Stimulated activated memory B cell treated with anti-CD40 and anti-IgM and Interleukin-4, amounts not matched to agents 10 μg/mL and 1 μg/mL and 100 μg/mL, for 72 hours (primary cell): ENCODE measurements at regions not wholly inside any gene's neighbourhood (a gene's known extent, or its start where the extent isn't known, plus 50 kb on each side); places are given as distances from the start of the nearest gene placed in this dataset.
A peak's percentile ranks its signal among the peaks of the same experiment; 100 is the strongest.

Experiments
- ATAC-seq: fragments of 150-1000 bp; cut with Tn5 transposase; 2 replicates; pipeline ENCODE4 v1.10.0; 2021
- H3K27ac Mint-ChIP-seq: one replicate; pipeline ENCODE4 v1.8.0; 2022; ENCODE audit warnings: mild to moderate bottlenecking, mixed read lengths
- H3K27me3 Mint-ChIP-seq: one replicate; pipeline ENCODE4 v1.8.0; 2022; ENCODE audit warnings: mixed read lengths
- H3K36me3 Mint-ChIP-seq: one replicate; pipeline ENCODE4 v1.8.0; 2022; ENCODE audit warnings: mixed read lengths
- H3K4me1 Mint-ChIP-seq: one replicate; pipeline ENCODE4 v1.8.0; 2022; ENCODE audit warnings: mixed read lengths
- H3K4me3 Mint-ChIP-seq: one replicate; pipeline ENCODE4 v1.8.0; 2022; ENCODE audit warnings: mild to moderate bottlenecking, moderate library complexity, mixed read lengths
- H3K9me3 Mint-ChIP-seq: one replicate; pipeline ENCODE4 v1.8.0; 2022; ENCODE audit warnings: mixed read lengths

DNA sequence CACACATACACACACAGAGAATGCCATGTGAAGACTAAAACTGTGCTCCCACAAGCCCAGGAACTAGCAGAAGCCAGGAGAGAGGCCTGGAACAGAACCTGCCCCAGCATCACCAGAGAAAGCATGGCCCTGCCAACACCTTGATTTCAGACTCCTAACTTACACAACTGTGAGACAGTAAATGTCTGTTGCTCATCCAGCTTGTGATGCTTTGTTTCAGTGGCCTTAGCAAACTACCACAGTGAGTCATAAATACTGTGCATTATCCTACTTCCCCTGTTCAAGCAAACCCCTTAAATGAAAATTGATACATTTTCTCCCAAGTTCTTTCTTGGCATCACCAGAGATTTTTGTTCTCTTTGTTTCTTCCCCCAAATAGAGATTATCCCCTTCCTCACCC lies 1539.4 kb upstream of the TENM4 start:
- Mint-ChIP-seq H3K4me1 (no peaks in the 10 kb centered on the region), H3K9me3 (no peaks in the 10 kb centered on the region), H3K36me3 (no peaks in the 10 kb centered on the region), H3K4me3 (no peak overlapping the region), H3K27ac (no peak overlapping the region), H3K27me3 (no peaks in the 10 kb centered on the region)
- no peak for ATAC-seq

- ATAC-seq = no peak
- H3K4me1 Mint-ChIP-seq = no peaks in the 10 kb centered on the region
- no peak overlapping the region for H3K27ac Mint-ChIP-seq
- H3K9me3 Mint-ChIP-seq = no peaks in the 10 kb centered on the region
- no peaks in the 10 kb centered on the region for H3K27me3 Mint-ChIP-seq
- no peak overlapping the region for H3K4me3 Mint-ChIP-seq
- no peaks in the 10 kb centered on the region for H3K36me3 Mint-ChIP-seq
Observed at GRCh38 chr11:80973786-80974185, 1533.0 kb upstream of the TENM4 start.

DNA sequence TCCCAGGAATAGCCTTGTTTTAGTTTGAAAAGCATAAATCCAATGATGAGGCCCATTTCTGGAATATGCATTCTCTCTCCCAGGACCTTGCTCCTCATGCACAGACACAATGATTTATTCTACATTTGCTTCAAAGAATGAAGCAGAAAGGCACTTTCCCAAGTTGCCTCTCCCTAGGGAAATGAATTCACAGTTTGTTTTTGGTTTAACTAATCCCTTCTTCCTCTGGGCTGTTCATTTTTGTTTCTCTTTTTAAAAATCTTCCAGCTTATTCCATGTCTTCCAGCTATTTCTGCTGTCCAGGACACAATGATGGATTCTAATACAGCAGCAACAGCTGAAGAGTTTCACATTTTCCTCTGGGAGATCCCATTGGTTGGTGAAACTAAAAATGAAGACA lies 1529.2 kb upstream of the TENM4 start:
- Mint-ChIP-seq H3K4me3 (no peak overlapping the region), H3K36me3 (no peaks in the 10 kb centered on the region), H3K9me3 (no peaks in the 10 kb centered on the region), H3K27me3 (no peaks in the 10 kb centered on the region), H3K4me1 (no peaks in the 10 kb centered on the region), H3K27ac (no peak overlapping the region)
- ATAC-seq = no peak

- H3K4me1 Mint-ChIP-seq = no peaks in the 10 kb centered on the region
- no peak for ATAC-seq
- H3K27ac Mint-ChIP-seq = no peak overlapping the region
- H3K4me3 Mint-ChIP-seq = no peak overlapping the region
- peaks cover 8% of the 10 kb centered on the region for H3K9me3 Mint-ChIP-seq
- no peaks in the 10 kb centered on the region for H3K27me3 Mint-ChIP-seq
- H3K36me3 Mint-ChIP-seq = no peaks in the 10 kb centered on the region
Observed at GRCh38 chr11:80967649-80968048, 1526.8 kb upstream of the TENM4 start.

GRCh38 chr11:80960381-80961029 lies 1519.7 kb upstream of the TENM4 start:
- Mint-ChIP-seq H3K27ac (no peak overlapping the region), H3K4me3 (no peak overlapping the region), H3K4me1 (no peaks in the 10 kb centered on the region), H3K27me3 (no peaks in the 10 kb centered on the region), H3K36me3 (no peaks in the 10 kb centered on the region), H3K9me3 (peaks cover 15% of the 10 kb centered on the region)
- ATAC-seq = peak; percentile 39

- Mint-ChIP-seq H3K27ac (no peak overlapping the region), H3K36me3 (no peaks in the 10 kb centered on the region), H3K4me3 (no peak overlapping the region), H3K4me1 (no peaks in the 10 kb centered on the region), H3K9me3 (peaks cover 13% of the 10 kb centered on the region), H3K27me3 (no peaks in the 10 kb centered on the region)
- ATAC-seq = no peak
Observed at GRCh38 chr11:80959751-80960150, 1518.9 kb upstream of the TENM4 start.

DNA sequence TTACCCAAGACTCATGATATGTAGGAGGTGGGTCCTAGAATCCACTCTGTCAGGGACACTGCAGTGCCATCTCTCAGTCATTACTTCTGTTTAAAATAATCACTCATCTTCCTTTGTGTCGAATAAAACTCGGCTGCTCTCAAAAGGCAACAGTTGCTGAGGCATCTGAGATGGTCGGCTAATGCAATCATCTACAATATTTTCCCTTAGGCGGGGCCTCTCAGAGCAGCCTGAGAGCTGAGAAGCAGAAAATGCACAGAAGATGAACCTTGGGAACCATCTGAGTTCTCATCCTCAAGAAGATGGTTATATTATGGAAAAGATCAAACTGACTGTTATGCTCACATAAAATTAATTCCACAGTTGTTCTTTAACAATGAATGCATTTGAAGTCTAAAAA lies 1518.2 kb upstream of the TENM4 start:
- H3K36me3 Mint-ChIP-seq = no peaks in the 10 kb centered on the region
- no peak overlapping the region for H3K27ac Mint-ChIP-seq
- peaks cover 10% of the 10 kb centered on the region for H3K9me3 Mint-ChIP-seq
- no peaks in the 10 kb centered on the region for H3K4me1 Mint-ChIP-seq
- no peaks in the 10 kb centered on the region for H3K27me3 Mint-ChIP-seq
- no peak for ATAC-seq
- H3K4me3 Mint-ChIP-seq = no peak overlapping the region

GRCh38 chr11:80958361-80958760 lies 1517.5 kb upstream of the TENM4 start:
- no peaks in the 10 kb centered on the region for H3K27me3 Mint-ChIP-seq
- H3K4me3 Mint-ChIP-seq = no peak overlapping the region
- H3K9me3 Mint-ChIP-seq = peaks cover 7% of the 10 kb centered on the region
- H3K4me1 Mint-ChIP-seq = no peaks in the 10 kb centered on the region
- H3K36me3 Mint-ChIP-seq = no peaks in the 10 kb centered on the region
- H3K27ac Mint-ChIP-seq = no peak overlapping the region
- ATAC-seq = no peak

- no peaks in the 10 kb centered on the region for H3K36me3 Mint-ChIP-seq
- H3K4me1 Mint-ChIP-seq = no peaks in the 10 kb centered on the region
- no peaks in the 10 kb centered on the region for H3K27me3 Mint-ChIP-seq
- no peak for ATAC-seq
- H3K9me3 Mint-ChIP-seq = peaks cover 4% of the 10 kb centered on the region
- H3K27ac Mint-ChIP-seq = no peak overlapping the region
- H3K4me3 Mint-ChIP-seq = no peak overlapping the region
Observed at GRCh38 chr11:80955588-80955987, 1514.8 kb upstream of the TENM4 start.

DNA sequence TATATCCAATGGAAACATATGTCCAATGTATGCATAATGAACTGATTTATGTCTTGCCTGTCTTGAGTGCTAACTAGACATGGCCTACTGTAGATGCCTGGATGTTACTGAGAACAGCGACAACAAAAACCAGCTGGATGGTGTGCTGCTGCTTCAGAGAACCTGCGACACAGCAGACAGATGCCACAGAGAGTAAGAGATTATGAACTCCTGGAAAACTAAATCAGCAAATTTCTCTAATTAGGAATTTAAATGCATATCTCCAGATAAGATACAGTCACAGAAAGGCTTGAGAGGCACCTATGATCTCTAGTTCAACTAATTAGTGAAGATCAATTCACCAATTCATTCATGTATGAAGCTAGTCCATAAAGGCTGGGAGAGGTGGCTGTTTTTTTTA lies 1508.0 kb upstream of the TENM4 start:
- no peak overlapping the region for H3K27ac Mint-ChIP-seq
- H3K9me3 Mint-ChIP-seq = peaks cover 4% of the 10 kb centered on the region
- no peaks in the 10 kb centered on the region for H3K27me3 Mint-ChIP-seq
- no peaks in the 10 kb centered on the region for H3K4me1 Mint-ChIP-seq
- no peak overlapping the region for H3K4me3 Mint-ChIP-seq
- H3K36me3 Mint-ChIP-seq = no peaks in the 10 kb centered on the region
- no peak for ATAC-seq

DNA sequence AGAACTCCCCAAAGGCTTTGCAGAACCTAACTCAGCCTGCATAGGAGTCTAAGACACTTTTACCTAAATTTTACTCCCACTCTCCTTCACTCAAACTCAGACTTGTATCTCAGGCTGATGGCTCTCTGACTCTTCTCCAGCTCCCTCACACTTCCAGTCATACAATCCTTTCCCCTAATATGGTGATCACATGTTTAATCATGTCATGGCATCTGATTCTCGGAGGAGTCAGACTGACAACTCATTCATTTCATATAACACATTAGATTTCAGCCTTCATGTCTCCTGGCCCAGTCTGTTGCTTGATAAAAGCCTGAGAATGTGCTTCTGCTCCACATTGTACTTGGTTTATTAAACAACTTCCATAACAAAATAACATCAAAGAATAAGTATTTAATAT lies 1503.9 kb upstream of the TENM4 start:
- Mint-ChIP-seq H3K4me1 (no peaks in the 10 kb centered on the region), H3K9me3 (peaks cover 7% of the 10 kb centered on the region)

GRCh38 chr11:80943226-80943625 lies 1502.4 kb upstream of the TENM4 start:
- peaks cover 3% of the 10 kb centered on the region for H3K9me3 Mint-ChIP-seq
- H3K27ac Mint-ChIP-seq = no peak overlapping the region
- H3K27me3 Mint-ChIP-seq = no peaks in the 10 kb centered on the region
- no peak overlapping the region for H3K4me3 Mint-ChIP-seq
- no peaks in the 10 kb centered on the region for H3K4me1 Mint-ChIP-seq
- no peak for ATAC-seq
- no peaks in the 10 kb centered on the region for H3K36me3 Mint-ChIP-seq

More for the DNA sequence above, 1503.9 kb upstream of the TENM4 start:
- H3K27me3 Mint-ChIP-seq = no peaks in the 10 kb centered on the region
- H3K4me3 Mint-ChIP-seq = no peak overlapping the region
- no peaks in the 10 kb centered on the region for H3K36me3 Mint-ChIP-seq
- ATAC-seq = no peak
- H3K27ac Mint-ChIP-seq = no peak overlapping the region

DNA sequence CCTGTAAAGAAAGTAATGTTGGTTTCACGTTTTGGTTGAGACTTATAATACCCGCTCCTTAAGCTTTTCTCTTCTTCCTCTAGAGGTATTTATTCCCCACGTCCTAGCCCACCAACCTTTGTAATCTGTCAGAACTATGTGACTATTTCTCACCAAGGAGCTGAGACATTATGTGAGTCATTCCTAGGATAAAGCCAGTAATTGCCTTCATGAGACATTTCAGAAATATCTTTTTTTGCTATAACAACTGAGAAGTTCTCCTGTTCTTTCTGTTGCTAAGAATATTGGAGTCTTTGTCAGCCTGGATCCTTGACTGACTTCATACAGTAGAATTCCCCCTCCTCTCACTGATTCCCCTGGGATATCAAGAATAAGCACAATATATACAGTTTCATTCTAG lies 1497.0 kb upstream of the TENM4 start:
- no peaks in the 10 kb centered on the region for H3K27me3 Mint-ChIP-seq
- no peaks in the 10 kb centered on the region for H3K36me3 Mint-ChIP-seq
- H3K27ac Mint-ChIP-seq = no peak overlapping the region
- H3K4me3 Mint-ChIP-seq = no peak overlapping the region
- H3K4me1 Mint-ChIP-seq = no peaks in the 10 kb centered on the region
- ATAC-seq = no peak
- H3K9me3 Mint-ChIP-seq = no peaks in the 10 kb centered on the region

GRCh38 chr11:80930038-80930437 lies 1489.2 kb upstream of the TENM4 start:
- no peak overlapping the region for H3K27ac Mint-ChIP-seq
- H3K4me1 Mint-ChIP-seq = no peaks in the 10 kb centered on the region
- no peaks in the 10 kb centered on the region for H3K36me3 Mint-ChIP-seq
- H3K4me3 Mint-ChIP-seq = no peak overlapping the region
- ATAC-seq = no peak
- no peaks in the 10 kb centered on the region for H3K27me3 Mint-ChIP-seq
- H3K9me3 Mint-ChIP-seq = no peaks in the 10 kb centered on the region

DNA sequence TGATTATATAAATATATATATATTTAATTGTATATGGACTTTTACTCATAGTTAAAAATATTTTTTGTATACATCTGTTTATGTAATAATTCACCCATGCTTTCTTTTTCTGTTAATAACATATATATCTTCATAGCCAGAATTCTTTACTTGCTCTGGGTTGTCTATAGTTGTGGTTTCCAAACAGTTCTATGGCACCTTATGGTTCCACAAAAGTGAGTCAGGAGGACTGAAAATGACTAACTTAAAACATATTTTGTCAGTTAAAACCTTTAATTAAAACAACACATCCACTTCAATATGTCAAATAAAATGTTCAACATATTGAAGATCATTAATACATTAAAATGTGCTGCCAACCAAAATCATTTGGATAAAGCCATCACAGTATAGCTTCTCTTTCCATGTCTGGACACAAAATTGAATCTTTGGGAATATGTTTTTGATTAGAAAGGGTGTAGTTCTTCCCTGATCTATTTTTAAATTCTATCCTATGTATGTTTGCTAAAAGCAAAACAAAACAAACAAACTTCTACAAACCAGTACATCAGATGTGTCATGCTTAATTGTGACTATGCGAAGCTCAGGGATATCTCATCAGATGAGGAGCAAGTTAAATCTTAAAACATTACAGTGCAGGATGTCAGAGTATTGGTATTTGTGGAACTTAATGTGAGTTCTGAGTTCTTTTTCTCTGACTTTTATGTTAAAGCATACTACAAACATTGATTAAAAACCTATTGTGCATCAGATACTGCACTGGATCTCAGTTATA lies 1488.4 kb upstream of the TENM4 start:
- no peaks in the 10 kb centered on the region for H3K9me3 Mint-ChIP-seq
- no peak overlapping the region for H3K4me3 Mint-ChIP-seq
- no peak overlapping the region for H3K27ac Mint-ChIP-seq
- no peaks in the 10 kb centered on the region for H3K36me3 Mint-ChIP-seq
- no peaks in the 10 kb centered on the region for H3K4me1 Mint-ChIP-seq
- no peak for ATAC-seq
- H3K27me3 Mint-ChIP-seq = no peaks in the 10 kb centered on the region

- peaks cover 3% of the 10 kb centered on the region for H3K9me3 Mint-ChIP-seq
- no peak overlapping the region for H3K27ac Mint-ChIP-seq
- H3K27me3 Mint-ChIP-seq = no peaks in the 10 kb centered on the region
- no peak for ATAC-seq
- H3K36me3 Mint-ChIP-seq = no peaks in the 10 kb centered on the region
- H3K4me3 Mint-ChIP-seq = no peak overlapping the region
- H3K4me1 Mint-ChIP-seq = no peaks in the 10 kb centered on the region
Observed at GRCh38 chr11:80925321-80925720, 1484.5 kb upstream of the TENM4 start.
